Activated CD4-positive, alpha-beta T cell treated with anti-CD3 and anti-CD28 coated beads, Interleukin-10, Interleukin-2, amounts not matched to agents 100 ng/mL and 50 ng/mL, durations not matched to agents 16 hours and 8 hours (primary cell): ENCODE measurements at regions not wholly inside any gene's neighbourhood (a gene's known extent, or its start where the extent isn't known, plus 50 kb on each side); places are given as distances from the start of the nearest gene placed in this dataset.
A peak's percentile ranks its signal among the peaks of the same experiment; 100 is the strongest.

ENCODE experiments used
- DNase-seq: peaks from one replicate; pipeline ENCODE4 v3.0.0-alpha.2; 2020

GRCh38 chr13:52975969-52976368 is 52.6 kb upstream of the OLFM4 start:
- DNase-seq = no peak

- DNase-seq = no peak
These were observed 53.5 kb upstream of the OLFM4 start for GRCh38 chr13:52975161-52975560.

GRCh38 chr13:52974711-52975110 is 53.9 kb upstream of the OLFM4 start:
- no peak for DNase-seq

GRCh38 chr13:52969373-52969772 is 59.2 kb upstream of the OLFM4 start:
- DNase-seq = no peak

- DNase-seq = peak; percentile 78
These were observed 60.4 kb upstream of the OLFM4 start for GRCh38 chr13:52968074-52968700.

- no peak for DNase-seq
These were observed 66.6 kb upstream of the OLFM4 start for GRCh38 chr13:52961987-52962386.

- DNase-seq = no peak
These were observed 67.2 kb upstream of the OLFM4 start for GRCh38 chr13:52961256-52961910.

- DNase-seq = no peak
These were observed 73.1 kb upstream of the OLFM4 start for GRCh38 chr13:52955472-52955874.

- no peak for DNase-seq
These were observed 73.8 kb upstream of the OLFM4 start for GRCh38 chr13:52954838-52955237.

GRCh38 chr13:52950436-52950956 is 78.1 kb upstream of the OLFM4 start:
- DNase-seq = no peak

GRCh38 chr13:52949742-52950141 is 78.9 kb upstream of the OLFM4 start:
- DNase-seq = no peak

GRCh38 chr13:52949044-52949443 is 79.6 kb upstream of the OLFM4 start:
- no peak for DNase-seq

- no peak for DNase-seq
These were observed 80.7 kb upstream of the OLFM4 start for GRCh38 chr13:52947921-52948373.

GRCh38 chr13:52945348-52945747 is 83.3 kb upstream of the OLFM4 start:
- no peak for DNase-seq

GRCh38 chr13:52944697-52945096 is 83.9 kb upstream of the OLFM4 start:
- DNase-seq = no peak

GRCh38 chr13:52938065-52938464 is 89.6 kb upstream of the PCDH8 start:
- no peak for DNase-seq

GRCh38 chr13:52936806-52937205 is 88.4 kb upstream of the PCDH8 start:
- no peak for DNase-seq

GRCh38 chr13:52934258-52934657 is 85.8 kb upstream of the PCDH8 start:
- DNase-seq = no peak

- no peak for DNase-seq
These were observed 85.2 kb upstream of the PCDH8 start for GRCh38 chr13:52933547-52934210.

- no peak for DNase-seq
These were observed 84.7 kb upstream of the PCDH8 start for GRCh38 chr13:52933099-52933498.

GRCh38 chr13:52932649-52933048 is 84.2 kb upstream of the PCDH8 start:
- no peak for DNase-seq

GRCh38 chr13:52931539-52932431 is 83.3 kb upstream of the PCDH8 start:
- no peak for DNase-seq

GRCh38 chr13:52931131-52931530 is 82.7 kb upstream of the PCDH8 start:
- no peak for DNase-seq
